Glomerular endothelial cell (primary cell): ENCODE measurements at regions not wholly inside any gene's neighbourhood (a gene's known extent, or its start where the extent isn't known, plus 50 kb on each side); places are given as distances from the start of the nearest gene placed in this dataset.
"Not testable (repeated sequence)": the region's sequence is repeated elsewhere in the genome, so short reads cannot be mapped to it uniquely, and the experiment has no call there.

Experiments used
- DNase-seq: peaks from one replicate; pipeline ENCODE4 v3.0.0-alpha.2; 2011; ENCODE audit warnings: low read depth, low spot score; ENCODE audit errors: extremely low read depth

GRCh38 chr7:85285527-85285926 is 98.7 kb upstream of the SEMA3D start:
- DNase-seq, result no peak

- DNase-seq, result no peak
Measured at GRCh38 chr7:85275204-85275603, 88.3 kb upstream of the SEMA3D start.

- DNase-seq, result no peak
Measured at GRCh38 chr7:85274454-85274853, 87.6 kb upstream of the SEMA3D start.

GRCh38 chr7:85262891-85263290 is 76.0 kb upstream of the SEMA3D start:
- no peak for DNase-seq

- no peak for DNase-seq
Measured at GRCh38 chr7:85261336-85261735, 74.5 kb upstream of the SEMA3D start.

GRCh38 chr7:85249787-85250186 is 62.9 kb upstream of the SEMA3D start:
- not testable (repeated sequence) for DNase-seq

- no peak for DNase-seq
Measured at GRCh38 chr7:85239109-85239508, 52.3 kb upstream of the SEMA3D start.

- DNase-seq, result no peak
Measured at GRCh38 chr7:85237721-85238120, 50.9 kb upstream of the SEMA3D start.
